Uterus (tissue), 3 donors: ENCODE measurements at regions not wholly inside any gene's neighbourhood (a gene's known extent, or its start where the extent isn't known, plus 50 kb on each side); places are given as distances from the start of the nearest gene placed in this dataset.

ENCODE experiments used
- DNase-seq, 2 donors: peaks; one replicate each; pipeline ENCODE4 v3.0.0-alpha.2; 2019 to 2020
- H3K27ac ChIP-seq, 2 donors: fragments of 200-600 bp; sonication (generic); 1 replicate in 1 of 2; 2 replicates in 1 of 2; pipeline ENCODE4 v1.5.1; 2016 to 2018
- H3K27me3 ChIP-seq, 2 donors: fragments of 200-600 bp; sonication (generic); one replicate each; pipeline ENCODE4 v1.5.1; 2018 to 2019; ENCODE audit warnings: control low read depth in 1 of 2
- H3K36me3 ChIP-seq, 2 donors: fragments of 200-600 bp; sonication (generic); one replicate each; pipeline ENCODE4 v1.5.1; 2019; ENCODE audit warnings: control low read depth in 1 of 2
- H3K4me1 ChIP-seq, 2 donors: fragments of 200-600 bp; sonication (generic); one replicate each; pipeline ENCODE4 v1.5.1; 2018 to 2019; ENCODE audit warnings: control low read depth in 1 of 2
- H3K4me3 ChIP-seq, 2 donors: fragments of 200-600 bp; sonication (generic); 1 replicate in 1 of 2; 2 replicates in 1 of 2; pipeline ENCODE4 v1.5.1; 2018 to 2019; ENCODE audit warnings: mild to moderate bottlenecking in 1 of 2
- H3K9me3 ChIP-seq, 2 donors: fragments of 200-600 bp; sonication (generic); one replicate each; pipeline ENCODE4 v1.5.1; 2019; ENCODE audit warnings: control low read depth in 1 of 2
- CTCF ChIP-seq, 4 experiments: fragments of 200-600 bp in 2 of 4; fragments of 450-650 bp in 2 of 4; sonication (generic) in 2 of 4; IDR thresholded peaks; one replicate each; pipeline ENCODE4 v1.5.1; 2016 to 2019; ENCODE audit warnings: antibody characterized with exemption in 4 of 4, mild to moderate bottlenecking in 2 of 4, moderate library complexity in 1 of 4
- POLR2A ChIP-seq, 2 donors: fragments of 450-650 bp; IDR thresholded peaks; one replicate each; pipeline ENCODE4 v1.6.1; 2016; ENCODE audit warnings: antibody characterized with exemption in 2 of 2, mild to moderate bottlenecking in 1 of 2, moderate library complexity in 1 of 2
- intact Hi-C: fragments of 100-400 bp; cut with DNase I; formaldehyde crosslinking; loops from one replicate; pipeline ENCODE4 v1.15.1; 2023; ENCODE audit warnings: low total_unique reads
- donor health status: DM: yes; HTN: yes; CAD: no.

GRCh38 chr3:177476495-177476894 lies 279.2 kb upstream of the TBL1XR1 start:
- no peak overlapping the region for H3K27ac ChIP-seq
- H3K36me3 ChIP-seq, result no peaks in the 10 kb centered on the region

DNA sequence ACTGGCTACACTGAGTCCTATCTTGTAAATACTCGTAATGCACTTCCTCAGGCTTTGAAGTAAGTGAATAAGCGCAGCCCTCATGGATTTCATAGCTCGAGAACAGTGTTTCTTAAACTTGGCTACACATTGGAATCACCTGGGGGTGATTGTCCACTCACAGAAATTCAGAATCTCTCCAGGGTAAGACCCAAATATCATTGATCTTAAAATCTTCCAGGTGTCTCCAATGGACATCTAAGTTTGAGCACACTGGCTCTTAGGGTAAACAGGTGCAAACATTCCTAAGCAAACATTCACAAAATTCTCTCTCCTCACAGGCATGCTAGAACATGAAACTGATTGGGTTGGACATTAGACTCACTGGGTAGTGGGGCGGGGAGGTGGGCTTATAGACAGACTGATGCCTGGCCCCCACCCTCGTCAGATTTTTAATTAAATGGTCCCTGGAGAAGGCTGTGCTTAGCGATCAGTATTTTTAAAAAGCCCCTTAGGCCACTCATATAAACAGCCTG lies 279.7 kb upstream of the TBL1XR1 start:
- Histone ChIP-seq H3K9me3 (no peaks in the 10 kb centered on the region), H3K27ac (peak overlapping the region in 1 of 2 donors; percentile 44), H3K36me3 (no peaks in the 10 kb centered on the region), H3K27me3 (no peaks in the 10 kb centered on the region), H3K4me3 (no peak overlapping the region), H3K4me1 (peaks cover 0 to 5% of the 10 kb centered on the region in 2 donors)
- TF ChIP-seq POLR2A (IDR thresholded peaks at IDR 0.05) (no peak), CTCF (IDR thresholded peaks at IDR 0.05) (no peak)
- intact Hi-C loops, result no loop called here
- DNase-seq, result no peak

More at GRCh38 chr3:177476495-177476894, 279.2 kb upstream of the TBL1XR1 start:
- TF ChIP-seq CTCF (IDR thresholded peaks at IDR 0.05) (no peak), POLR2A (IDR thresholded peaks at IDR 0.05) (no peak)
- no peaks in the 10 kb centered on the region for H3K27me3 ChIP-seq
- DNase-seq, result no peak
- H3K4me1 ChIP-seq, result peaks cover 0 to 5% of the 10 kb centered on the region in 2 donors
- H3K9me3 ChIP-seq, result no peaks in the 10 kb centered on the region
- no peak overlapping the region for H3K4me3 ChIP-seq
- intact Hi-C loops, result no loop called here

GRCh38 chr3:177478170-177478867 lies 281.0 kb upstream of the TBL1XR1 start:
- Histone ChIP-seq H3K27ac (peak overlapping the region; percentile 44 to 67), H3K36me3 (no peaks in the 10 kb centered on the region), H3K27me3 (no peaks in the 10 kb centered on the region), H3K4me3 (no peak overlapping the region), H3K4me1 (peaks cover 0 to 5% of the 10 kb centered on the region in 2 donors), H3K9me3 (no peaks in the 10 kb centered on the region)
- intact Hi-C loops, result no loop called here
- TF ChIP-seq POLR2A (IDR thresholded peaks at IDR 0.05) (no peak), CTCF (IDR thresholded peaks at IDR 0.05) (no peak)
- DNase-seq, result peak; percentile 32 to 45

DNA sequence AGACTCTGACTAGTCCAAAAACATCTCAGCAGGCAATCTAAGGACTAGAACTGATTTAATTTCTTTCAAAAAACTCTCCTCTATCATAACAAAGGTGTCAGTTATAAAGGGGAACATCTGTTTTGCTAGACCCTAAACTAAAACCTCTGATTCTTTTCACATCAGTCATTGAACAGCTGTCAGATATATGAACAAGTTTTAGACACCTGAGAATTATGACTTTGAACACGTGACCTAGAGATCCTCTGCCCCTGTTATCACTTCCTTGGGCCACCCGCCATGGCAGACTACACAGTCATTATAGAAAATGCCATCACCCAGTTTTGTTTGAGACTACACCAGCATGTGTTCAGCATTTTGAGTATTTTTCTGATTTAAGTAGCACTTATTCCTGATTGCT lies 282.3 kb upstream of the TBL1XR1 start:
- Histone ChIP-seq H3K27ac (peak overlapping the region; percentile 44 to 67), H3K4me1 (peaks cover 0 to 5% of the 10 kb centered on the region in 2 donors), H3K9me3 (no peaks in the 10 kb centered on the region), H3K27me3 (no peaks in the 10 kb centered on the region), H3K4me3 (no peak overlapping the region), H3K36me3 (no peaks in the 10 kb centered on the region)
- DNase-seq, result no peak
- intact Hi-C loops, result no loop called here
- TF ChIP-seq CTCF (IDR thresholded peaks at IDR 0.05), result no peak
- TF ChIP-seq POLR2A (IDR thresholded peaks at IDR 0.05), result no peak

DNA sequence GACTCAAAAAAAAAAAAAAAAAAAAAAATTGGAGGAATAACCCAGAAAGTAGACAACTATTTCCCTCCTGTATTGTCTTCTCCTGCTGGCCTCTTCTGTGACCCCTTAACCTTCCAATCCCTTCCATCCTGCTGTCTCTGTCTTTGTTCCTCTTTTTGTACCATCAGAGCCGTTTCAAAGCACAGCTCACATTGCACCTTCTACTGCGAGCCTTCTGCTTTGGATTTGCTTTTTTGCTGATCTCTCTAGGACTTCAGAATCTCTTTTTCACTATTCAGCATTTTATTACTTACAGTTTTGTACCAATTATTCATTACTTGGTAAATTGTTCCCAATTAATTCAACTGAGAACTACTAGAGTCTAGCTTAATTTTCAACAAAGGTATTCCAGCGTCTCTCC lies 284.0 kb upstream of the TBL1XR1 start:
- Histone ChIP-seq H3K27me3 (no peaks in the 10 kb centered on the region), H3K4me1 (peaks cover 0 to 5% of the 10 kb centered on the region in 2 donors), H3K27ac (peak overlapping the region; percentile 7 to 43), H3K4me3 (no peak overlapping the region), H3K36me3 (no peaks in the 10 kb centered on the region), H3K9me3 (no peaks in the 10 kb centered on the region)
- no peak for TF ChIP-seq POLR2A (IDR thresholded peaks at IDR 0.05)
- no peak for TF ChIP-seq CTCF (IDR thresholded peaks at IDR 0.05)
- DNase-seq, result no peak
- intact Hi-C loops, result no loop called here
